ENCODE measurements at regions not wholly inside any gene's neighbourhood (a gene's known extent, or its start where the extent isn't known, plus 50 kb on each side); places are given as distances from the start of the nearest gene placed in this dataset.

GRCh38 chr4:20512985-20513384, 187.3 kb upstream of the PACRGL start:
- Histone ChIP-seq H3K27ac (no peak overlapping the region), H2AFZ (no peak overlapping the region), H3K4me1 (no peaks in the 10 kb centered on the region), H3K9me3 (ENCODE audit: control insufficient read depth, low read length) (no peaks in the 10 kb centered on the region), H3K9ac (no peak overlapping the region), H3K36me3 (ENCODE audit: control insufficient read depth, insufficient read depth, low read length) (no peaks in the 10 kb centered on the region), H3K27me3 (ENCODE audit: control insufficient read depth, insufficient read depth, low read length) (no peaks in the 10 kb centered on the region), H3K4me2 (ENCODE audit: low read length) (no peak overlapping the region), H3K4me3 (ENCODE audit: low read depth, low read length) (no peak overlapping the region), H3K79me2 (no peaks in the 10 kb centered on the region)
- no peak for TF ChIP-seq CTCF (IDR thresholded peaks at IDR 0.05)

GRCh38 chr4:20520901-20521300, 179.4 kb upstream of the PACRGL start:
- no peak overlapping the region for H3K27ac ChIP-seq
- TF ChIP-seq CTCF (IDR thresholded peaks at IDR 0.05), result no peak
- H3K4me1 ChIP-seq, result no peaks in the 10 kb centered on the region
- no peak overlapping the region for H2AFZ ChIP-seq
- H3K36me3 ChIP-seq (ENCODE audit: control insufficient read depth, insufficient read depth, low read length), result no peaks in the 10 kb centered on the region
- no peaks in the 10 kb centered on the region for H3K27me3 ChIP-seq (ENCODE audit: control insufficient read depth, insufficient read depth, low read length)
- no peaks in the 10 kb centered on the region for H3K79me2 ChIP-seq
- H3K9ac ChIP-seq, result no peak overlapping the region
- H3K9me3 ChIP-seq (ENCODE audit: control insufficient read depth, low read length), result no peaks in the 10 kb centered on the region
- H3K4me2 ChIP-seq (ENCODE audit: low read length), result no peak overlapping the region
- no peak overlapping the region for H3K4me3 ChIP-seq (ENCODE audit: low read depth, low read length)

GRCh38 chr4:20528508-20528907, 171.8 kb upstream of the PACRGL start:
- Histone ChIP-seq H3K36me3 (ENCODE audit: control insufficient read depth, insufficient read depth, low read length) (no peaks in the 10 kb centered on the region), H3K9ac (no peak overlapping the region), H3K9me3 (ENCODE audit: control insufficient read depth, low read length) (no peaks in the 10 kb centered on the region), H3K79me2 (no peaks in the 10 kb centered on the region), H3K4me1 (no peaks in the 10 kb centered on the region), H3K27ac (no peak overlapping the region), H3K27me3 (ENCODE audit: control insufficient read depth, insufficient read depth, low read length) (no peaks in the 10 kb centered on the region), H3K4me3 (ENCODE audit: low read depth, low read length) (no peak overlapping the region), H3K4me2 (ENCODE audit: low read length) (no peak overlapping the region), H2AFZ (no peak overlapping the region)
- TF ChIP-seq CTCF (IDR thresholded peaks at IDR 0.05), result no peak

- H3K4me1 ChIP-seq, result no peaks in the 10 kb centered on the region
- no peak overlapping the region for H3K9ac ChIP-seq
- H3K9me3 ChIP-seq (ENCODE audit: control insufficient read depth, low read length), result no peaks in the 10 kb centered on the region
- H2AFZ ChIP-seq, result no peak overlapping the region
- no peaks in the 10 kb centered on the region for H3K79me2 ChIP-seq
- no peak overlapping the region for H3K4me2 ChIP-seq (ENCODE audit: low read length)
- H3K27ac ChIP-seq, result no peak overlapping the region
- H3K27me3 ChIP-seq (ENCODE audit: control insufficient read depth, insufficient read depth, low read length), result no peaks in the 10 kb centered on the region
- TF ChIP-seq CTCF (IDR thresholded peaks at IDR 0.05), result no peak
- H3K36me3 ChIP-seq (ENCODE audit: control insufficient read depth, insufficient read depth, low read length), result no peaks in the 10 kb centered on the region
- H3K4me3 ChIP-seq (ENCODE audit: low read depth, low read length), result no peak overlapping the region
These were observed 170.6 kb upstream of the PACRGL start for GRCh38 chr4:20529691-20530090.

GRCh38 chr4:20532116-20532790, 168.0 kb upstream of the PACRGL start:
- Histone ChIP-seq H3K9me3 (ENCODE audit: control insufficient read depth, low read length) (no peaks in the 10 kb centered on the region), H3K79me2 (no peaks in the 10 kb centered on the region), H3K27me3 (ENCODE audit: control insufficient read depth, insufficient read depth, low read length) (no peaks in the 10 kb centered on the region), H3K4me2 (ENCODE audit: low read length) (no peak overlapping the region), H3K4me1 (no peaks in the 10 kb centered on the region), H2AFZ (no peak overlapping the region), H3K27ac (no peak overlapping the region), H3K36me3 (ENCODE audit: control insufficient read depth, insufficient read depth, low read length) (no peaks in the 10 kb centered on the region), H3K4me3 (ENCODE audit: low read depth, low read length) (no peak overlapping the region), H3K9ac (no peak overlapping the region)
- no peak for TF ChIP-seq CTCF (IDR thresholded peaks at IDR 0.05)

Data from parathyroid adenoma (tissue), 2 donors.